H9 (cell line): ENCODE measurements at regions not wholly inside any gene's neighbourhood (a gene's known extent, or its start where the extent isn't known, plus 50 kb on each side); places are given as distances from the start of the nearest gene placed in this dataset.

Experiments
- DNase-seq: peaks from one replicate; pipeline ENCODE4 v3.0.0-alpha.2; 2017
- H2AFZ ChIP-seq: one replicate; pipeline ENCODE4 v1.6.1; 2013; ENCODE audit warnings: mild to moderate bottlenecking, low read length, control low read depth, moderate library complexity
- H2AK5ac ChIP-seq: 2 replicates; pipeline ENCODE4 v1.6.1; 2013; ENCODE audit warnings: low read length, control low read depth, mixed read lengths; ENCODE audit not compliant: insufficient read length
- H2BK120ac ChIP-seq: one replicate; pipeline ENCODE4 v1.6.1; 2013; ENCODE audit warnings: low read depth, mild to moderate bottlenecking, low read length, control low read depth, inconsistent platforms; ENCODE audit not compliant: poor library complexity, severe bottlenecking
- H2BK12ac ChIP-seq: 2 replicates; pipeline ENCODE4 v1.6.1; 2013; ENCODE audit warnings: low read length, control low read depth, mixed read lengths, low read depth; ENCODE audit not compliant: insufficient read length
- H2BK15ac ChIP-seq: 2 replicates; pipeline ENCODE4 v1.6.1; 2013; ENCODE audit warnings: low read depth, low read length, control low read depth
- H2BK20ac ChIP-seq: one replicate; pipeline ENCODE4 v1.6.1; 2013; ENCODE audit warnings: low read depth, mild to moderate bottlenecking, low read length, control low read depth, inconsistent platforms; ENCODE audit not compliant: poor library complexity, severe bottlenecking
- H2BK5ac ChIP-seq: 2 replicates; pipeline ENCODE4 v1.6.1; 2013; ENCODE audit warnings: low read length, control low read depth, mixed read lengths; ENCODE audit not compliant: insufficient read length
- H3K14ac ChIP-seq: 2 replicates; pipeline ENCODE4 v1.6.1; 2013; ENCODE audit warnings: low read length, control low read depth; ENCODE audit not compliant: insufficient read depth
- H3K18ac ChIP-seq: 2 replicates; pipeline ENCODE4 v1.6.1; 2013; ENCODE audit warnings: low read depth, mild to moderate bottlenecking, mixed read lengths, low read length, control low read depth; ENCODE audit not compliant: insufficient read length
- H3K23ac ChIP-seq: 2 replicates; pipeline ENCODE4 v1.6.1; 2013; ENCODE audit warnings: low read length, control low read depth, mixed read lengths, low read depth; ENCODE audit not compliant: insufficient read length
- H3K23me2 ChIP-seq: 2 replicates; pipeline ENCODE4 v1.6.1; 2013; ENCODE audit warnings: low read depth, mild to moderate bottlenecking, mixed read lengths, low read length, control low read depth; ENCODE audit not compliant: insufficient read length, poor library complexity, severe bottlenecking
- H3K27ac ChIP-seq: 2 replicates; pipeline ENCODE4 v1.5.1; 2013; ENCODE audit warnings: low read length, control low read depth, mixed read lengths, low read depth; ENCODE audit not compliant: insufficient read length
- H3K27me3 ChIP-seq: 2 replicates; pipeline ENCODE4 v1.6.1; 2013; ENCODE audit warnings: low read length, control low read depth, inconsistent platforms; ENCODE audit not compliant: insufficient read depth
- H3K4ac ChIP-seq: 2 replicates; pipeline ENCODE4 v1.6.1; 2013; ENCODE audit warnings: low read depth, mild to moderate bottlenecking, control low read depth, inconsistent platforms, low read length, moderate library complexity
- H3K4me1 ChIP-seq: 2 replicates; pipeline ENCODE4 v1.6.1; 2013; ENCODE audit warnings: low read length, control low read depth, inconsistent platforms; ENCODE audit not compliant: insufficient read depth
- H3K4me2 ChIP-seq: 2 replicates; pipeline ENCODE4 v1.6.1; 2013; ENCODE audit warnings: low read length, control low read depth, mixed read lengths; ENCODE audit not compliant: insufficient read length, insufficient read depth
- H3K56ac ChIP-seq: 2 replicates; pipeline ENCODE4 v1.6.1; 2013; ENCODE audit warnings: low read depth, mild to moderate bottlenecking, mixed read lengths, low read length, control low read depth; ENCODE audit not compliant: insufficient read length
- H3K79me1 ChIP-seq: 2 replicates; pipeline ENCODE4 v1.6.1; 2013; ENCODE audit warnings: low read depth, mild to moderate bottlenecking, moderate library complexity, low read length, control low read depth, inconsistent platforms; ENCODE audit not compliant: insufficient read depth, poor library complexity, severe bottlenecking
- H3K79me2 ChIP-seq: 2 replicates; pipeline ENCODE4 v1.6.1; 2013; ENCODE audit warnings: low read length, control low read depth, inconsistent platforms; ENCODE audit not compliant: insufficient read depth
- H3K9ac ChIP-seq: 2 replicates; pipeline ENCODE4 v1.6.1; 2013; ENCODE audit warnings: low read length, control low read depth, mixed read lengths; ENCODE audit not compliant: insufficient read length; ENCODE audit errors: extremely low read depth
- H3K9me3 ChIP-seq: one replicate; pipeline ENCODE4 v1.6.1; 2013; ENCODE audit warnings: low read depth, low read length, inconsistent platforms; ENCODE audit not compliant: control insufficient read depth
- H3T11ph ChIP-seq: one replicate; pipeline ENCODE4 v1.6.1; 2013; ENCODE audit warnings: mild to moderate bottlenecking, low read length, control low read depth, inconsistent platforms
- H4K20me1 ChIP-seq: one replicate; pipeline ENCODE4 v1.6.1; 2013; ENCODE audit not compliant: control insufficient read depth, insufficient read length, insufficient read depth
- H4K5ac ChIP-seq: 2 replicates; pipeline ENCODE4 v1.6.1; 2013; ENCODE audit warnings: low read depth, mild to moderate bottlenecking, mixed read lengths, low read length, control low read depth; ENCODE audit not compliant: insufficient read length
- H4K8ac ChIP-seq: replicated peaks from 2 replicates; pipeline ENCODE4 v1.6.1; 2013; ENCODE audit warnings: low read length, control low read depth, mixed read lengths, low read depth; ENCODE audit not compliant: insufficient read length
- H4K91ac ChIP-seq: 2 replicates; pipeline ENCODE4 v1.6.1; 2013; ENCODE audit warnings: low read depth, mild to moderate bottlenecking, moderate library complexity, mixed read lengths, low read length, control low read depth; ENCODE audit not compliant: insufficient read length
- H3K27ac Mint-ChIP-seq, 3 experiments: 2 replicates in 2 of 3; 3 replicates in 1 of 3; pipeline ENCODE4 v1.8.0; 2020 to 2021; ENCODE audit warnings: mixed read lengths in 3 of 3, mild to moderate bottlenecking in 1 of 3, moderate library complexity in 1 of 3
- H3K27me3 Mint-ChIP-seq: 2 replicates; pipeline ENCODE4 v1.8.0; 2021; ENCODE audit warnings: low read depth, mild to moderate bottlenecking, moderate library complexity, mixed read lengths
- H3K36me3 Mint-ChIP-seq, 3 experiments: 2 replicates in 2 of 3; 3 replicates in 1 of 3; pipeline ENCODE4 v1.8.0; 2020 to 2021; ENCODE audit warnings: low read depth in 3 of 3, mixed read lengths in 3 of 3; ENCODE audit not compliant: insufficient read depth in 1 of 3
- H3K4me1 Mint-ChIP-seq, 2 experiments: 2 replicates each; pipeline ENCODE4 v1.8.0; 2020; ENCODE audit warnings: mixed read lengths in 2 of 2
- H3K4me3 Mint-ChIP-seq, 2 experiments: 2 replicates in 1 of 2; 3 replicates in 1 of 2; pipeline ENCODE4 v1.8.0; 2020 to 2021; ENCODE audit warnings: mild to moderate bottlenecking in 2 of 2, mixed read lengths in 2 of 2, moderate library complexity in 1 of 2
- H3K9me3 Mint-ChIP-seq, 2 experiments: 2 replicates in 1 of 2; 3 replicates in 1 of 2; pipeline ENCODE4 v1.8.0; 2020; ENCODE audit warnings: mild to moderate bottlenecking in 2 of 2, mixed read lengths in 2 of 2, moderate library complexity in 1 of 2
- WGBS: extraction: QIAGEN DNeasy Blood & Tissue Kit; methylation state at CpG from one replicate; pipeline ENCODE4 v1.1.7; 2013; ENCODE audit warnings: missing lambda C conversion rate, low lambda C conversion rate, mixed read lengths; ENCODE audit not compliant: insufficient read length; ENCODE audit errors: extremely low coverage; 5-methylcytosine and 5-hydroxymethylcytosine counted together
- TF ChIP-seq, protein P1 (sequence below): fragments of 200-600 bp; sonication (generic); conservative IDR thresholded peaks from 3 replicates; pipeline ENCODE4 v1.8.0; 2021; ENCODE audit warnings: antibody characterized with exemption, mild to moderate bottlenecking

DNA sequence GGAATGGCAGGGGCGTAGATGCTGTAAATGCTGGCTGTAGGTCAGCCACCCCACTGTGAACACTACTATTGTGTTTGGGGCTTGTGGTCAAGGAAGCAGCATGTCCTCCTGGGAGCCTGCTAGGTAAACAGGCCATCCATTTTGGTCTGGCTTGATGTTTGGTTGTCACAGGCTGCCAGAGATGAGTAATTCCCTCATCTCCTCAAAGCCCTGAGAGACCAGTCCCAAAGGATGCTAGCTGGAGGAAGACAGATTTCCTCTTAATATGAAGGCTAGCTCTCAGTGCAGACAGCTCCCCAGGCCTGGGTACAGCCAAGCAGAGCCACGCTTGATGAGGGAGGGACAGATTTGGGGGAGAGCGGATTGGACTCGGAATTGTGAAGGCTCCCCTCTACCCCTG, 72.5 kb upstream of the MAP1B start:
- Histone ChIP-seq H3T11ph (no peak overlapping the region), H3K14ac (no peak overlapping the region), H4K20me1 (no peaks in the 10 kb centered on the region), H4K5ac (no peak overlapping the region), H3K9ac (no peak overlapping the region), H2AFZ (no peak overlapping the region), H3K9me3 (no peaks in the 10 kb centered on the region), H3K79me1 (no peaks in the 10 kb centered on the region), H3K23ac (no peak overlapping the region), H3K4me2 (no peak overlapping the region), H3K18ac (no peak overlapping the region), H2BK5ac (no peak overlapping the region), H3K27me3 (no peaks in the 10 kb centered on the region), H3K4ac (no peak overlapping the region), H3K79me2 (no peaks in the 10 kb centered on the region), H2BK20ac (no peak overlapping the region), H2BK15ac (no peak overlapping the region), H3K27ac (no peak overlapping the region), H2AK5ac (no peak overlapping the region), H4K8ac (no peak overlapping the region), H3K23me2 (no peaks in the 10 kb centered on the region), H3K4me1 (peaks cover 11% of the 10 kb centered on the region; the same call in 1 of the 2 replicates), H2BK120ac (no peak overlapping the region), H2BK12ac (no peak overlapping the region), H4K91ac (no peak overlapping the region), H3K56ac (no peak overlapping the region)
- Mint-ChIP-seq H3K9me3 (no peaks in the 10 kb centered on the region), H3K27ac (no peak overlapping the region), H3K36me3 (no peaks in the 10 kb centered on the region), H3K4me3 (no peak overlapping the region), H3K4me1 (peaks cover 52 to 64% of the 10 kb centered on the region in 2 experiments), H3K27me3 (no peaks in the 10 kb centered on the region; the same call in none of the 2 replicates)
- TF ChIP-seq, protein P1, sequence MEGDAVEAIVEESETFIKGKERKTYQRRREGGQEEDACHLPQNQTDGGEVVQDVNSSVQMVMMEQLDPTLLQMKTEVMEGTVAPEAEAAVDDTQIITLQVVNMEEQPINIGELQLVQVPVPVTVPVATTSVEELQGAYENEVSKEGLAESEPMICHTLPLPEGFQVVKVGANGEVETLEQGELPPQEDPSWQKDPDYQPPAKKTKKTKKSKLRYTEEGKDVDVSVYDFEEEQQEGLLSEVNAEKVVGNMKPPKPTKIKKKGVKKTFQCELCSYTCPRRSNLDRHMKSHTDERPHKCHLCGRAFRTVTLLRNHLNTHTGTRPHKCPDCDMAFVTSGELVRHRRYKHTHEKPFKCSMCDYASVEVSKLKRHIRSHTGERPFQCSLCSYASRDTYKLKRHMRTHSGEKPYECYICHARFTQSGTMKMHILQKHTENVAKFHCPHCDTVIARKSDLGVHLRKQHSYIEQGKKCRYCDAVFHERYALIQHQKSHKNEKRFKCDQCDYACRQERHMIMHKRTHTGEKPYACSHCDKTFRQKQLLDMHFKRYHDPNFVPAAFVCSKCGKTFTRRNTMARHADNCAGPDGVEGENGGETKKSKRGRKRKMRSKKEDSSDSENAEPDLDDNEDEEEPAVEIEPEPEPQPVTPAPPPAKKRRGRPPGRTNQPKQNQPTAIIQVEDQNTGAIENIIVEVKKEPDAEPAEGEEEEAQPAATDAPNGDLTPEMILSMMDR: no peak
- WGBS: no CpG with 5 or more reads among the region's 4 CpGs
- DNase-seq: no peak
